ENCODE measurements at regions not wholly inside any gene's neighbourhood (a gene's known extent, or its start where the extent isn't known, plus 50 kb on each side); places are given as distances from the start of the nearest gene placed in this dataset.

DNA sequence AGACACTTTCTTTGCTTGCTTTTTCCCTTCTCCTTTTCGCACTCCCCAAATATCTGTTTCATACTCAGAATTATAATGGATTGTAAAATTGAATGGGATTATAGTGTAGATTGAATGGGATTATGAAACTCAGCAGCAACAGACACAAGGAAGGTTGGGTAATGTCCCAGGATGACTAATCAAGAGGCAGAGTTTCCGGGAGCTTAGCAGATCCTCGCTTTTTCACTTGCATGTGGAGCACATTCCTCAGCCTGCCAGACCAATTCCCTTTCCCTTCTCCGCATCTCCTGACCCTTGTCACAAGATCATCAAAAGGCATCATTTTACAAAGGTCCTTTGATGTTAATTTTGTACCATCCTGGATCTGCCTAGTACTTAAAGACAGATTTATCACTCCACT is 55.1 kb upstream of the SLC1A1 start:
- no peak for DNase-seq (ENCODE audit: low spot score)

DNA sequence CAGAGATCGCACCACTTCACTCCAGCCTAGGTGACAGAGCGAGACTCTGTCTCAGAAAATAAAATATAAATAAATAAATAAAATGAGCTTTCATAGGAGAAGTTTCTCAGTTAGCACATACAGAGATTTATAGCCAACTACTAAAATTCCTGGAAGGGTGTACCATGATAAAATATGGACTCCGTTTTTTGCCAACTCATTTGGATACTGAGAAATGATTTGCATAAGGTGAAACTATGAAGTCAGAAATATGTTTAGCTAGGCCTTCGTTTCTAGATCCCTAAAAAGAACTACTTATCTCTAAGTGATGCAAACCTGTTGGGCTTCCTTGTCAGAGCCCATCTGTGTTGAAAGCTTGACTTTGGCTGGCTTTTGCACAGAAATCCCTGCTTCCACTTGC is 56.9 kb upstream of the SLC1A1 start:
- DNase-seq (ENCODE audit: low spot score): no peak

DNA sequence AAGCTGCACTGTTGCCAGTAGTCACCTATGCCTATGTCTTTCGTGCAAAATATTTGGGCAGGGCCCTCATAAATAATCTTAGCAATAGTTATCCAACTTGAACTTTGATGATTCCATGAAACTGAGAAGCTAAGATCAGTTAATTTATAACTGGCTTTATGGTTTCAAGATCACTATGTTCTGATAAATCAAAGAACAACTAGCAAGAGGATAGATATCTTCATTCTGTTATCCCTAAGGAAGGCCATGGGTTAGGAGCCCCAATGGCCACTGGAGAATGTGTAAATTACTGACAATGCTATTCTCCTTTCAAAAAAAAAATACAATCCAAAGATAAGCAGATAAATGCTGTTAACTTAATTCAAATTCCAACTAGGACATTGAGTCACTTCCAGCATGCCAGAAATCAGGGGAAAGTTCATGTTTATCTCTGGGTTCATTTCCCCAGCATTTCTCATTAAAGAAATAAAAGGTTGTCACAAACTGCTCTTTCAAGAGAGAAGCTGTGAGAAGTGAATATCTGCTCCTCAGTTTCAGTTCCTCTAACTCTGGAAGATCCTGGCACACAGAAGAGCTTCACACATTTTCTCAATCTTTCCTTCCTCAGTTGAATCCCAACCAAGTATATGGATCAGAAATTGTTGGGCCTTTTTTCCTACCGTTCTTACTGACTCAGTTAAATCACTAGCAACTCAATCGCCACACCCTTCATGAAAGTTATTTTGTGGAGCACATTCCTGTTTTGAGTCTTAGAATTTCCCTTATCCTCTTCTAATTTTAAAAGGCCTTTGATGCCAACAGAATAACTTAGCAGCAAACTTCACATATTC is 59.6 kb upstream of the SLC1A1 start:
- DNase-seq (ENCODE audit: low spot score): no peak

- no peak for DNase-seq (ENCODE audit: low spot score)
These were observed 64.8 kb upstream of the SLC1A1 start for GRCh38 chr9:4425319-4426045.

- no peak for DNase-seq (ENCODE audit: low spot score)
These were observed 65.4 kb upstream of the SLC1A1 start for GRCh38 chr9:4424891-4425290.

DNA sequence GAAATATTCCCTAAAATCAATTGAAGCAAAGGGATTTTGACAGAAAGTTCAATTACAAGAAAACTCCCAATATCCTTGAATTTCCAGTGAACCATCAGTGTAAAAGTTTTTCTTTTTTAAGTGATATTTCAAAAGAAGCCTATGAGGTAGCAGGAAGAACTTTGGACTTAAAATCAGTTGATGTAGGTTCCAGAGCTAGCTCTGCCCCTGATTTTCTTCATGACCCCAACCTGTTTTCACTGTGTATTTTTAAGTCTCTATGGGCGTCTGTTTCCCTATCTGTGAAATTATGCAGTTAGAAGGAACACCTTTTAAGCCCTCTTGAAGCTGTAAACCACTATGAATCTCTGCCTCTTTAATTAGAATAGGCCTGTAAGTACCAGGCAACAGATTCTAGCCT is 66.2 kb upstream of the SLC1A1 start:
- DNase-seq (ENCODE audit: low spot score): no peak

DNA sequence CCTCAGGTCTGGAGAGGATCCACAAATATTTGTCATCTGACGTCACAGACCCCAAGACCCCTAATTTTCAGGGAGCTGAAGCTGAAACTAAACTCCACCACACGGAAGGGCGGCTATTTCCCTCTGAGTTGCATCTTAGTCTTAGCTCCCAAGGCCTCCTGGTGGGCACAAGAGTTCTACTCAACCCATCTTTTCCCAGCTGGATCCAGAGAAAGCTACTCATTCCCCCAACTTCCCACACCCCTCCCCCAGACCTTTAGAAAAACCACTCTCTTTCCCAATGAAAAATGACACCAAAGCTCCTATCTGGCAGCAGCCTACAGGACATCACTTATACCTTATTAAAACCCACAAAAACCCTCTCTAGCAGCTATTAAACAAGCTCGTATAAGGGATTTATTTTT is 67.1 kb upstream of the SLC1A1 start:
- no peak for DNase-seq (ENCODE audit: low spot score)

DNA sequence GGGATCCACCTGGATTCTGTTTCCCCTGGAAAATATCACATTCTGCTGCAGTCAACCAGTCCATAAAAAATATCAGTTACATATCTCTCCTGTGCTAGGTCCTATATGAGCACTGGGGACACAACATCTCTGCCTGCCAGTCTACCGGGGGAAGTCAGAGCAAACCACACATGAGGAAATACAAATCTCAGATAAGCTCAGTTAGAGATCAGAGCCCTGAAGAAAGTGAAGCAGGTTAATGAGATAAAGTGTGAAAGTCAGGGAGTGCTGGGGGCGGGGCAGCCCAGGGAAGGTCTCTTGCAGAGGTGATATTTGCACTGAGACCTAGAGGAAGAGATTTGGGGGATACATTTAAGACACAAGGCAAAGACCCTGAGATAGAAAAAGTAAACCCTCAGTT is 67.8 kb upstream of the SLC1A1 start:
- no peak for DNase-seq (ENCODE audit: low spot score)

DNA sequence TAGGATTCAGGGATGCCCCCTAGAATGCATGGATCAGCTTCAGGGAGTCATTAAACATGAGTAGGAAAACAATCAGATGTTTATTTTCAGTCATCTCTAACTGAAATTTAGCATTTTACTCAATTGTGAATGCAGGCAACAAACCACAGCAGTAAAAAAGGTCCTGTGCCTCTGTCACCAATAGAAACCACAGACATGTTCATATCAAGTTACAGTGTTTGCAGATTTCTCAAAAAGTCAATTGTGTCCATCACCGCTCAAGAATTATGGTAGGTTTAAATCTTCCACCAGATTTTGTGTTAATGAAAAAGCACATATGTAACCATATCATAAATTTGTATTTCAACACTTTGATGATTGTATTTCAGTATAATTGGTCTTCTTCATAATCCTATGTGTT is 68.4 kb upstream of the SLC1A1 start:
- no peak for DNase-seq (ENCODE audit: low spot score)

DNA sequence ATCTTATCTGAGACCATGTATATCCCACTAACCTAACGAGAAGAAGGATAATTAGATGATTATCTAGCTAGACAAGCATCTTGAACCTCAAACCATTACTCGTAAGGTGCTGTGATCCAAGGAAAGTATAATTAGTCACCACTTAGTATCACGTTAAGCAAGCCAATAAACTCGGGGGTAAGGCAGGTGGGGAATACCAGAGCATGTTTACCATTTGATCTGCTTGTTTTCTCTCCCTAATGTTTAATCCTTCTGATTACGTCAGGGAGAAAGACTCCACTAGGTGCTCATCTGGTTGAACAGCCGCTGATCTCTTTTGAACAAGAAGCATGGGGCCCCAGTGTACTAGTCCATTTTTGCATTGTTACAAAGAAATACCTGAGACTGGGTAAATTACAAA is 69.9 kb upstream of the SLC1A1 start:
- DNase-seq (ENCODE audit: low spot score): no peak

DNA sequence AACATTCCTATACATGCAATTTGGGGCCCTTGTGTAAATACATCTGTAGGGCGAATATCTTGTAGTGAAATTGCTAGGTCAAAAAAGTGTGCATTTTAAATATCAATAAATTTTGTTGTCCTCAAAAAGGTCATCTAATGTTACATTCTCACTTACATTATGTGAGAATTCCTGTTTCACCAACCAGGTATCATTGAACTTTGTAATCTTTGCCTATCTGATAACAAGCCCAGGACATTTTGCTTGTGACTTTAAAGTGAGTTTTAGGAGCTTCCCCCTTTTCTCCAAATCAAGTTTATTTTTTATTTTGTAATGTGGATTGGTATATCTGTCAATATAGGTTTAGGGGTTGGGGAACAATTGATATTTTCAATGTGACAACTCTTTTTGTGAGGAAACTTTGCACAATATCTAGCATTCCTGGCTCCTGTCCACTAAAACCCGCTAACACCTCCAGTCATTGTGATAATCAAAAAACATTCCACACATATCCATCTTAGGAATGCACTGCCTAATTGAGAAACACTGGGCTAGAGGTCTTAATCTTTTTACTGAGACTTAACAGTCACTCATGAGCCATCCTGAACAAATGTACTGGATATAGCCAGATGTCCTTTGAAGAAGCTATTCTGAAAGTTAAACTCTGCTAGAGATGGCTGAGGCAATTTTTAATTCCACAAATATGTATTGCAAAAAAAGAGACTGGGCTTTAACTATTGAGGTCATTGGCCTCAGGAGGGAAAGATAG is 72.5 kb upstream of the SLC1A1 start:
- no peak for DNase-seq (ENCODE audit: low spot score)

DNA sequence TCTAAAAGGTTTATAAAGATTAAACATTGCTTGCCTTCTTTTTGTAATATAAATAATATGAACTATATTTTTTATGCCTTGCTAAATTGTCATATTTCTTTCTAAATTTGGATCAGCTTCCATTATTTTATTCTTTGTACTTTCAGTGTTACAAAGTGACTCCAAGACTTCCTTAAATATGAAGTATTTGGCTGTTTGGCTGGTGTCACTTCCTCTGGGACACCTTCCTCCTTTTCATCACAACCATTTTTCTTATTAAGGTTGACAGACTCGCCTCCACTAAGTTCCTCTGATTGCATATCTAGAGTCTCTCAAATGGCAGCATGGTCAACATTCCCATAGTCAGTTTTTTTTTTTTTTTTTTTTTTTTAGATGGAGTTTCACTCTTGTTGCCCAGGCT is 73.8 kb upstream of the SLC1A1 start:
- DNase-seq (ENCODE audit: low spot score): no peak

GRCh38 chr9:4415281-4415680 is 75.0 kb upstream of the SLC1A1 start:
- no peak for DNase-seq (ENCODE audit: low spot score)

GRCh38 chr9:4413856-4414255 is 76.4 kb upstream of the SLC1A1 start:
- DNase-seq (ENCODE audit: low spot score): no peak

DNA sequence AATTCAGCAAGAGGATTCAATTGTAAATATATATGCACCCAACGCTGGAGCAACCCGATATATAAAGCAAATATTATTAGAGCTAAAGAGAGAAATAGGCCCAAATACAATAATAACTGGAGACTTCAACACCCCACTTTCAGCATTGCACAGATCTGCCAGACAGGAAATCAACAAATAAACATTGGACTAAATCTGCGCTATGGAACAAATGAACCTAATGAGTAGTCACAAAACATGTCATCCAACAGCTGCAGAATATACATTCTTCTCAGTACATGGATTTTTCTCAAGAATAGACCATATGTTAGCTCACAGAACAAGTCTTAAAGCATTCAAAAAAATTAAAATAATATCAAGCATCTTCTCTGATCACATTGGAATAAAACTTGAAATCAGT is 86.1 kb upstream of the SLC1A1 start:
- DNase-seq (ENCODE audit: low spot score): no peak

- DNase-seq (ENCODE audit: low spot score): no peak
These were observed 87.8 kb upstream of the SLC1A1 start for GRCh38 chr9:4402501-4402900.

GRCh38 chr9:4400731-4401130 is 89.5 kb upstream of the SLC1A1 start:
- DNase-seq (ENCODE audit: low spot score): no peak

DNA sequence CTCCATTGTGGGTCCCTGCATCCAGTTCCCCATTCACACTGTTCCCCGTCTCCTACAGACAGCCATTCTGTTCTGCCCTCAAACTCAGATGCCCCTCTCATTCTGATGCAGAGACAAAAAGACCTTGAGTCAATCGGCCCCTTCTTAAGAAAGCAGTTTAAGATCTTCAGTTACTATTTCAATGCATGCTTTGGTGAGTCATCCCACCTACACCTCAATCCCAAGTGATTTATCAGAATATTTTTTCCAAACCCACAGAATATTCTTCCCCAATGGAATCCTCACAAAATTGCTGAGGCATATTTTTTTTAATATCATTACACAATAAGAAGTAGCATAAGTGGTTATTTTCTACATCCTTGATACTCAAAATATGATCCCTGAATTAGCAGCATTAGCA is 92.4 kb upstream of the SLC1A1 start:
- no peak for DNase-seq (ENCODE audit: low spot score)

- no peak for DNase-seq (ENCODE audit: low spot score)
These were observed 94.1 kb upstream of the GLIS3 start for GRCh38 chr9:4393806-4394523.

GRCh38 chr9:4389755-4390154 is 89.9 kb upstream of the GLIS3 start:
- no peak for DNase-seq (ENCODE audit: low spot score)

- no peak for DNase-seq (ENCODE audit: low spot score)
These were observed 89.1 kb upstream of the GLIS3 start for GRCh38 chr9:4389003-4389402.

GRCh38 chr9:4386819-4387218 is 87.0 kb upstream of the GLIS3 start:
- no peak for DNase-seq (ENCODE audit: low spot score)
